OCI-LY7 (cell line): ENCODE measurements at regions not wholly inside any gene's neighbourhood (a gene's known extent, or its start where the extent isn't known, plus 50 kb on each side); places are given as distances from the start of the nearest gene placed in this dataset.
A peak's percentile ranks its signal among the peaks of the same experiment; 100 is the strongest.

Experiments used
- BruUV-seq: library from RNA; stranded (reverse); fragments of 400-500 nt; replicated peaks from 2 replicates; lab custom pipeline; 2021; lab: Mats Ljungman, UMichigan
- CTCF ChIA-PET: fragments of 300-600 bp; sonication (Branson Sonifier 250); formaldehyde crosslinking; loops from one replicate; lab custom pipeline; 2022; ENCODE audit warnings: antibody characterized with exemption; ENCODE audit not compliant: unreplicated experiment; lab: Charles Lee
- POLR2A ChIA-PET: fragments of 300-600 bp; sonication (Branson Sonifier 250); formaldehyde crosslinking; loops from one replicate; lab custom pipeline; 2022; ENCODE audit warnings: antibody characterized with exemption; lab: Charles Lee
- DNase-seq: peaks from one replicate; pipeline ENCODE4 v3.0.0-alpha.2; 2015; ENCODE audit warnings: low spot score
- H2AFZ ChIP-seq: fragments of 200-600 bp; sonication (generic), shearing (Covaris generic); 2 replicates; pipeline ENCODE4 v1.6.1; 2014; ENCODE audit warnings: mild to moderate bottlenecking, antibody characterized with exemption, low read length, moderate library complexity
- H3K27ac ChIP-seq: fragments of 200-600 bp; sonication (generic); 2 replicates; pipeline ENCODE4 v1.5.1; 2014; ENCODE audit warnings: mixed run types, low read depth, mild to moderate bottlenecking, moderate library complexity, low read length, inconsistent platforms; ENCODE audit not compliant: poor library complexity, severe bottlenecking
- H3K36me3 ChIP-seq: fragments of 200-600 bp; sonication (generic); 2 replicates; pipeline ENCODE4 v1.6.1; 2014; ENCODE audit warnings: mild to moderate bottlenecking, antibody characterized with exemption, low read length, moderate library complexity, mixed read lengths; ENCODE audit not compliant: insufficient read depth
- H3K4me1 ChIP-seq: fragments of 200-600 bp; sonication (generic); 2 replicates; pipeline ENCODE4 v1.5.1; 2014; ENCODE audit warnings: mild to moderate bottlenecking, low read length; ENCODE audit not compliant: insufficient read depth, poor library complexity, severe bottlenecking
- H3K4me2 ChIP-seq: fragments of 200-600 bp; sonication (generic); 2 replicates; pipeline ENCODE4 v1.6.1; 2014; ENCODE audit warnings: mild to moderate bottlenecking, low read length
- H3K4me3 ChIP-seq: fragments of 200-600 bp; sonication (generic); 2 replicates; pipeline ENCODE4 v1.5.1; 2014; ENCODE audit warnings: mild to moderate bottlenecking, low read depth, low read length; ENCODE audit not compliant: poor library complexity, severe bottlenecking
- H3K79me2 ChIP-seq: fragments of 200-600 bp; sonication (generic); 2 replicates; pipeline ENCODE4 v1.6.1; 2016; ENCODE audit warnings: low read depth, mild to moderate bottlenecking, low read length, moderate library complexity, mixed read lengths; ENCODE audit not compliant: insufficient read depth
- H3K9me2 ChIP-seq: fragments of 200-600 bp; sonication (generic); 2 replicates; pipeline ENCODE4 v1.6.1; 2016; ENCODE audit warnings: mild to moderate bottlenecking, low read length, mixed read lengths; ENCODE audit not compliant: insufficient read depth
- H3K9me3 ChIP-seq: fragments of 200-600 bp; sonication (generic); 2 replicates; pipeline ENCODE4 v1.6.1; 2014; ENCODE audit warnings: mild to moderate bottlenecking, mixed run types, low read length, mixed read lengths
- H4K20me1 ChIP-seq: fragments of 200-600 bp; sonication (generic); 2 replicates; pipeline ENCODE4 v1.6.1; 2014; ENCODE audit warnings: mild to moderate bottlenecking, antibody characterized with exemption, low read length, moderate library complexity, mixed read lengths; ENCODE audit not compliant: insufficient read depth
- CTCF ChIP-seq: fragments of 200-600 bp; sonication (generic); conservative IDR thresholded peaks from 2 replicates; pipeline ENCODE4 v1.5.1; 2014; ENCODE audit warnings: mild to moderate bottlenecking, antibody characterized with exemption, low read length, moderate library complexity, mixed read lengths
- EZH2phosphoT487 ChIP-seq: fragments of 200-600 bp; sonication (generic); IDR thresholded peaks from 2 replicates; pipeline ENCODE4 v1.6.1; 2018; ENCODE audit warnings: low read depth, borderline replicate concordance, mild to moderate bottlenecking, mixed run types, antibody characterized with exemption, low read length, moderate library complexity, mixed read lengths
- intact Hi-C: fragments of 100-400 bp; cut with micrococcal nuclease; formaldehyde crosslinking; loops from one replicate; pipeline ENCODE4 v1.10.0; 2022; ENCODE audit not compliant: unreplicated experiment

- no peaks in the 10 kb centered on the region for H3K9me2 ChIP-seq
- no peaks in the 10 kb centered on the region for H3K9me3 ChIP-seq
- H3K27ac ChIP-seq = no peak overlapping the region
- no peaks in the 10 kb centered on the region for H3K79me2 ChIP-seq
- no peaks in the 10 kb centered on the region for H4K20me1 ChIP-seq
- no peaks in the 10 kb centered on the region for H3K36me3 ChIP-seq
- H2AFZ ChIP-seq = no peak overlapping the region
- ChIA-PET CTCF (no interaction called here), POLR2A (interaction anchor here (1.0 kb wide), 1 partner anchor 138 kb away, joined by 3 read pairs; the partner anchor contains the start of genes GTF3C1 and KATNIP)
- H3K4me1 ChIP-seq = no peaks in the 10 kb centered on the region
- H3K4me2 ChIP-seq = no peak overlapping the region
- intact Hi-C loops = no loop called here
- no peak overlapping the region for H3K4me3 ChIP-seq
- TF ChIP-seq EZH2phosphoT487 (no peak), CTCF (no peak)
- DNase-seq = no peak
- BruUV-seq = no TSS peak
Measured at GRCh38 chr16:27687605-27688004, 137.7 kb downstream of the KATNIP start.

- no peaks in the 10 kb centered on the region for H3K9me2 ChIP-seq
- no peak overlapping the region for H3K4me2 ChIP-seq
- H3K79me2 ChIP-seq = no peaks in the 10 kb centered on the region
- CTCF ChIA-PET = no interaction called here
- H3K27ac ChIP-seq = no peak overlapping the region
- no peak overlapping the region for H2AFZ ChIP-seq
- POLR2A ChIA-PET = no interaction called here
- no TSS peak for BruUV-seq
- H3K4me1 ChIP-seq = no peaks in the 10 kb centered on the region
- DNase-seq = no peak
- no peaks in the 10 kb centered on the region for H3K9me3 ChIP-seq
- intact Hi-C loops = no loop called here
- no peak overlapping the region for H3K4me3 ChIP-seq
- H4K20me1 ChIP-seq = no peaks in the 10 kb centered on the region
- no peak for TF ChIP-seq EZH2phosphoT487
- TF ChIP-seq CTCF = no peak
- no peaks in the 10 kb centered on the region for H3K36me3 ChIP-seq
Measured at GRCh38 chr16:27689711-27690110, 139.8 kb downstream of the KATNIP start.

- Histone ChIP-seq H4K20me1 (no peaks in the 10 kb centered on the region), H3K9me2 (no peaks in the 10 kb centered on the region), H3K36me3 (no peaks in the 10 kb centered on the region), H3K27ac (no peak overlapping the region), H3K4me1 (no peaks in the 10 kb centered on the region), H3K9me3 (no peaks in the 10 kb centered on the region), H2AFZ (no peak overlapping the region), H3K4me3 (no peak overlapping the region), H3K79me2 (no peaks in the 10 kb centered on the region), H3K4me2 (no peak overlapping the region)
- ChIA-PET CTCF (no interaction called here), POLR2A (no interaction called here)
- no TSS peak for BruUV-seq
- peak; percentile 11 for DNase-seq
- peak; percentile 77 for TF ChIP-seq CTCF
- TF ChIP-seq EZH2phosphoT487 = no peak
- intact Hi-C loops = no loop called here
Measured at GRCh38 chr16:27690608-27691007, 140.7 kb downstream of the KATNIP start.
